Cardiac muscle cell (in vitro differentiated cells and primary cell): ENCODE measurements at regions not wholly inside any gene's neighbourhood (a gene's known extent, or its start where the extent isn't known, plus 50 kb on each side); places are given as distances from the start of the nearest gene placed in this dataset.
A peak's percentile ranks its signal among the peaks of the same experiment; 100 is the strongest.

Source experiments
- DNase-seq, 2 donors: peaks; one replicate each; pipeline versions ENCODE4 v3.0.0 to v3.0.0-alpha.2; 2010 to 2017; ENCODE audit warnings: low read depth in 1 of 2, low spot score in 1 of 2
- H3K27ac ChIP-seq: fragments of 200-600 bp; sonication (generic); 2 replicates; pipeline ENCODE4 v1.5.1; 2016
- H3K27me3 ChIP-seq: fragments of 200-600 bp; sonication (generic); 2 replicates; pipeline ENCODE4 v1.6.0; 2016; ENCODE audit warnings: control low read depth
- H3K36me3 ChIP-seq: fragments of 200-600 bp; sonication (generic); 2 replicates; pipeline ENCODE4 v1.5.1; 2016; ENCODE audit warnings: control low read depth
- H3K4me1 ChIP-seq: fragments of 200-600 bp; sonication (generic); 2 replicates; pipeline ENCODE4 v1.8.1; 2017; ENCODE audit warnings: low read depth, mild to moderate bottlenecking, mixed run types
- H3K4me3 ChIP-seq: fragments of 200-600 bp; sonication (generic); 2 replicates; pipeline ENCODE4 v1.5.1; 2016; ENCODE audit warnings: mild to moderate bottlenecking
- H3K9me3 ChIP-seq: fragments of 200-600 bp; sonication (generic); 2 replicates; pipeline ENCODE4 v1.5.1; 2017; ENCODE audit warnings: low read depth, mild to moderate bottlenecking, control low read depth
- CTCF ChIP-seq: IDR thresholded peaks from 2 replicates; pipeline ENCODE4 v1.5.1; 2012; ENCODE audit warnings: low read depth, mild to moderate bottlenecking, low read length

GRCh38 chr6:140970485-140970884, 1162.2 kb upstream of the GJE1 start:
- no peak overlapping the region for H3K4me3 ChIP-seq
- no peak for TF ChIP-seq CTCF
- no peaks in the 10 kb centered on the region for H3K4me1 ChIP-seq
- H3K27me3 ChIP-seq = no peaks in the 10 kb centered on the region
- no peaks in the 10 kb centered on the region for H3K36me3 ChIP-seq
- H3K9me3 ChIP-seq = no peaks in the 10 kb centered on the region
- no peak overlapping the region for H3K27ac ChIP-seq
- DNase-seq = no peak

GRCh38 chr6:140968062-140968461, 1164.7 kb upstream of the GJE1 start:
- Histone ChIP-seq H3K27me3 (no peaks in the 10 kb centered on the region), H3K36me3 (no peaks in the 10 kb centered on the region)

GRCh38 chr6:140966676-140967075, 1166.0 kb upstream of the GJE1 start:
- no peaks in the 10 kb centered on the region for H3K4me1 ChIP-seq
- no peak overlapping the region for H3K4me3 ChIP-seq
- H3K27ac ChIP-seq = no peak overlapping the region
- DNase-seq = no peak
- no peak for TF ChIP-seq CTCF
- no peaks in the 10 kb centered on the region for H3K9me3 ChIP-seq
- no peaks in the 10 kb centered on the region for H3K27me3 ChIP-seq
- H3K36me3 ChIP-seq = no peaks in the 10 kb centered on the region

More at GRCh38 chr6:140968062-140968461, 1164.7 kb upstream of the GJE1 start:
- H3K4me1 ChIP-seq = no peaks in the 10 kb centered on the region
- H3K4me3 ChIP-seq = no peak overlapping the region
- no peak for TF ChIP-seq CTCF
- no peak for DNase-seq
- no peak overlapping the region for H3K27ac ChIP-seq
- no peaks in the 10 kb centered on the region for H3K9me3 ChIP-seq

- no peaks in the 10 kb centered on the region for H3K4me1 ChIP-seq
- no peaks in the 10 kb centered on the region for H3K36me3 ChIP-seq
- peak in 1 of 2 donors; percentile 24 for DNase-seq
- H3K4me3 ChIP-seq = no peak overlapping the region
- TF ChIP-seq CTCF = no peak
- H3K9me3 ChIP-seq = no peaks in the 10 kb centered on the region
- no peak overlapping the region for H3K27ac ChIP-seq
- H3K27me3 ChIP-seq = no peaks in the 10 kb centered on the region
These were observed 1172.2 kb upstream of the GJE1 start for GRCh38 chr6:140960566-140960965.

GRCh38 chr6:140957386-140957785, 1175.3 kb upstream of the GJE1 start:
- H3K9me3 ChIP-seq = no peaks in the 10 kb centered on the region
- H3K36me3 ChIP-seq = no peaks in the 10 kb centered on the region
- DNase-seq = no peak
- no peak overlapping the region for H3K27ac ChIP-seq
- no peak overlapping the region for H3K4me3 ChIP-seq
- no peaks in the 10 kb centered on the region for H3K4me1 ChIP-seq
- H3K27me3 ChIP-seq = no peaks in the 10 kb centered on the region
- no peak for TF ChIP-seq CTCF
